GM12878 (cell line): ENCODE measurements at regions not wholly inside any gene's neighbourhood (a gene's known extent, or its start where the extent isn't known, plus 50 kb on each side); places are given as distances from the start of the nearest gene placed in this dataset.
A peak's percentile ranks its signal among the peaks of the same experiment; 100 is the strongest.

Experiments
- ATAC-seq: fragments of 200-7000 bp; cut with Tn5 transposase; 3 replicates; pipeline ENCODE4 v1.9.1; 2020; ENCODE audit warnings: mild to moderate bottlenecking, moderate library complexity
- BruUV-seq: library from RNA; stranded (reverse); fragments of 400-500 nt; replicated peaks from 2 replicates; lab custom pipeline; 2021; lab: Mats Ljungman, UMichigan
- CTCF ChIA-PET: fragments of 300-600 bp; sonication (Branson Sonifier 250); formaldehyde crosslinking; extraction: SDS; loops from one replicate; lab custom pipeline; 2021; ENCODE audit warnings: inconsistent platforms; lab: Yijun Ruan, JAX
- POLR2A ChIA-PET: fragments of 350-600 bp; formaldehyde crosslinking; extraction: SDS; loops from one replicate; lab custom pipeline; 2021; ENCODE audit warnings: inconsistent platforms; lab: Charles Lee
- RAD21 ChIA-PET: fragments of 300-600 bp; sonication (Branson Sonifier 250); formaldehyde crosslinking; loops from one replicate; lab custom pipeline; 2023; ENCODE audit warnings: antibody characterized with exemption; ENCODE audit not compliant: unreplicated experiment; lab: Charles Lee
- SMC1A ChIA-PET: fragments of 300-600 bp; sonication (Branson Sonifier 250); formaldehyde crosslinking; loops from one replicate; lab custom pipeline; 2023; ENCODE audit not compliant: unreplicated experiment, uncharacterized antibody; lab: Charles Lee
- DNase-seq: peaks from one replicate; pipeline ENCODE4 v3.0.0-alpha.2; 2011; ENCODE audit warnings: low read depth, low spot score
- FAIRE-seq: peaks from 3 replicates; lab custom pipeline; 2011; peaks lifted over from hg19 to GRCh38; lab: Jason Lieb, UNC
- H2AFZ ChIP-seq: 2 replicates; pipeline ENCODE4 v1.6.0; 2011; ENCODE audit warnings: low read depth, low read length, control low read depth; ENCODE audit not compliant: control insufficient read depth
- H3K27ac ChIP-seq: 2 replicates; pipeline ENCODE4 v1.5.1; 2011; ENCODE audit warnings: control low read depth; ENCODE audit not compliant: control insufficient read depth, insufficient read depth
- H3K27me3 ChIP-seq, 2 experiments: replicated peaks in 1 of 2; 2 replicates each; pipeline versions ENCODE4 v1.6.0 to v1.6.1; 2011; ENCODE audit warnings: low read length in 1 of 2; ENCODE audit not compliant: control insufficient read depth in 2 of 2, insufficient read depth in 2 of 2
- H3K36me3 ChIP-seq, 2 experiments: 2 replicates each; pipeline ENCODE4 v1.5.1; 2011; ENCODE audit warnings: low read length in 1 of 2; ENCODE audit not compliant: control insufficient read depth in 2 of 2, insufficient read depth in 2 of 2
- H3K4me1 ChIP-seq: 2 replicates; pipeline ENCODE4 v1.6.1; 2011; ENCODE audit warnings: mild to moderate bottlenecking, low read length, moderate library complexity, mixed read lengths; ENCODE audit not compliant: control insufficient read depth, insufficient read depth
- H3K4me2 ChIP-seq: 2 replicates; pipeline ENCODE4 v1.6.0; 2011; ENCODE audit warnings: control low read depth; ENCODE audit not compliant: control insufficient read depth, insufficient read depth
- H3K4me3 ChIP-seq: fragments of 200-600 bp; sonication (generic); 2 replicates; pipeline ENCODE4 v1.5.1; 2016
- H3K79me2 ChIP-seq: 2 replicates; pipeline ENCODE4 v1.6.0; 2011; ENCODE audit warnings: low read length; ENCODE audit not compliant: control insufficient read depth, insufficient read depth
- H3K9ac ChIP-seq: 2 replicates; pipeline ENCODE4 v1.8.0; 2011; ENCODE audit warnings: low read length, control low read depth, mixed read lengths; ENCODE audit not compliant: control insufficient read depth, insufficient read depth
- H3K9me3 ChIP-seq: replicated peaks from 3 replicates; pipeline ENCODE4 v1.5.1; 2011; ENCODE audit warnings: mild to moderate bottlenecking, low read length; ENCODE audit not compliant: control insufficient read depth, insufficient read depth
- H4K20me1 ChIP-seq: 2 replicates; pipeline ENCODE4 v1.6.0; 2011; ENCODE audit not compliant: control insufficient read depth, insufficient read depth
- ATF7 ChIP-seq: fragments of 450-650 bp; IDR thresholded peaks from 2 replicates; pipeline ENCODE4 v1.6.1; 2016; ENCODE audit warnings: low read depth, mild to moderate bottlenecking
- CTCF ChIP-seq, 3 experiments: IDR thresholded peaks in 2 of 3; conservative IDR thresholded peaks in 1 of 3; 2 replicates each; pipeline ENCODE4 v1.5.1; 2011; ENCODE audit warnings: low read depth in 3 of 3, low read length in 3 of 3, mild to moderate bottlenecking in 3 of 3, control low read depth in 2 of 3, moderate library complexity in 2 of 3, inconsistent platforms in 1 of 3, mixed read lengths in 1 of 3; ENCODE audit not compliant: control insufficient read depth in 2 of 3, insufficient read depth in 1 of 3; ENCODE audit errors: extremely low read depth in 1 of 3
- ESRRA ChIP-seq: IDR thresholded peaks from 2 replicates; pipeline ENCODE4 v1.6.1; 2012; ENCODE audit warnings: mild to moderate bottlenecking, low read length, improper control_type of control experiment
- KDM1A ChIP-seq: fragments of 200-600 bp; sonication (generic); IDR thresholded peaks from 2 replicates; pipeline ENCODE4 v1.6.1; 2016; ENCODE audit warnings: borderline replicate concordance
- PBX3 ChIP-seq: IDR thresholded peaks from 2 replicates; pipeline ENCODE4 v1.6.1; 2011; ENCODE audit warnings: mild to moderate bottlenecking, low read depth, low read length, moderate library complexity; ENCODE audit not compliant: insufficient replicate concordance
- RAD21 ChIP-seq: IDR thresholded peaks from 2 replicates; pipeline ENCODE4 v1.6.1; 2011; ENCODE audit warnings: mild to moderate bottlenecking, low read depth, low read length, moderate library complexity; ENCODE audit not compliant: insufficient read depth
- RAD51 ChIP-seq: fragments of 450-650 bp; IDR thresholded peaks from 2 replicates; pipeline ENCODE4 v1.6.1; 2016; ENCODE audit warnings: moderate library complexity, mild to moderate bottlenecking, inconsistent platforms
- SMC3 ChIP-seq: IDR thresholded peaks from 2 replicates; pipeline ENCODE4 v1.6.1; 2011; ENCODE audit warnings: low read length, improper control_type of control experiment, borderline replicate concordance
- USF1 ChIP-seq: IDR thresholded peaks from 2 replicates; pipeline ENCODE4 v1.6.1; 2011; ENCODE audit warnings: borderline replicate concordance, low read depth, mild to moderate bottlenecking, moderate library complexity, mixed read lengths, low read length; ENCODE audit not compliant: insufficient read depth; ENCODE audit errors: extremely low read length
- YY1 ChIP-seq: IDR thresholded peaks from 2 replicates; pipeline ENCODE4 v1.6.1; 2011; ENCODE audit warnings: low read depth, mild to moderate bottlenecking, low read length
- WGBS: methylation state at CpG from one replicate; pipeline ENCODE4 v1.1.6; 2016; ENCODE audit warnings: low lambda C conversion rate; ENCODE audit not compliant: insufficient replicate concordance, insufficient coverage; ENCODE audit errors: missing lambda C conversion rate; 5-methylcytosine and 5-hydroxymethylcytosine counted together
- in situ Hi-C: fragments of 300-500 bp; cut with MboI; formaldehyde crosslinking; loops from 9 replicates; pipeline ENCODE4 v1.14.3; 2018; ENCODE audit warnings: mixed read lengths
- intact Hi-C: fragments of 100-400 bp; cut with micrococcal nuclease; formaldehyde crosslinking; loops from one replicate; pipeline ENCODE4 v1.14.2; 2022; ENCODE audit not compliant: unreplicated experiment

- H3K4me1 ChIP-seq: peaks cover 21% of the 10 kb centered on the region
- 12% methylated on average over 17 of the region's 17 CpGs for WGBS
- H3K36me3 ChIP-seq: peaks cover 2 to 3% of the 10 kb centered on the region in 2 experiments; a peak in 2 of 4 replicates
- ChIA-PET POLR2A (no interaction called here), RAD21 (interaction anchor here (0.9 to 1.9 kb wide), 6 partner anchors 23 to 364 kb away, joined by 3 to 7 read pairs (median 3); partner anchors contain the start of gene ZNF777), CTCF (interaction anchor here (0.7 to 3.1 kb wide), 27 partner anchors 11 to 560 kb away, joined by 3 to 13 read pairs (median 4); partner anchors contain the start of genes ZNF777 and ZNF783), SMC1A (interaction anchor here (0.7 to 1.2 kb wide), 4 partner anchors 23 to 202 kb away, joined by 3 to 6 read pairs (median 4); no protein-coding TSS in a partner anchor)
- H3K4me3 ChIP-seq: no peak overlapping the region
- in situ Hi-C loops: no loop called here
- H3K79me2 ChIP-seq: peaks cover 41% of the 10 kb centered on the region
- no peak overlapping the region for H3K9ac ChIP-seq
- DNase-seq: no peak
- ATAC-seq: peak; percentile 35
- no peaks in the 10 kb centered on the region for H3K9me3 ChIP-seq
- peak overlapping the region; percentile 85 for H3K4me2 ChIP-seq
- TF ChIP-seq USF1: peak; percentile 3
- no peak for TF ChIP-seq PBX3
- no peak for TF ChIP-seq KDM1A
- TF ChIP-seq RAD51: peak; percentile 39; the same call in 1 of the 2 replicates
- TF ChIP-seq ATF7: peak; percentile 72
- TF ChIP-seq SMC3: peak; percentile 60; the same call in 1 of the 2 replicates
- peak; percentile 48; the same call in 1 of the 2 replicates for TF ChIP-seq YY1
- TF ChIP-seq CTCF (IDR thresholded peaks at IDR 0.05 in 2 of 3, conservative IDR thresholded peaks at IDR 0.05 in 1 of 3; ENCODE audit: control insufficient read depth in 2 of 3, extremely low read depth in 1 of 3, insufficient read depth in 1 of 3, low read depth in 3 of 3, low read length in 3 of 3): peak; percentile 69 to 80 (median 71)
- TF ChIP-seq ESRRA: no peak
- TF ChIP-seq RAD21: peak; percentile 68
- TF ChIP-seq, all 136 proteins: peak for 7
- FAIRE-seq: no peak
- intact Hi-C loops: loop anchor here (2.0 kb wide), 3 partner anchors 129 to 363 kb away; partner anchors contain the start of genes ZNF746 and ZNF783
- peaks cover 2 to 3% of the 10 kb centered on the region in 2 experiments; a peak in 2 of 4 replicates for H3K27me3 ChIP-seq
- H3K27ac ChIP-seq: no peak overlapping the region
- H2AFZ ChIP-seq: peak overlapping the region; percentile 94
- BruUV-seq: no TSS peak
- H4K20me1 ChIP-seq: peaks cover 1% of the 10 kb centered on the region
Observed at GRCh38 chr7:149625340-149625946, 127.8 kb upstream of the ZNF746 start.
